GM18951 (cell line): ENCODE measurements at regions not wholly inside any gene's neighbourhood (a gene's known extent, or its start where the extent isn't known, plus 50 kb on each side); places are given as distances from the start of the nearest gene placed in this dataset.

Source experiments
- POLR2A ChIP-seq: IDR thresholded peaks from 4 replicates; pipeline ENCODE4 v1.6.1; 2011; ENCODE audit warnings: mild to moderate bottlenecking; ENCODE audit not compliant: insufficient read length, insufficient read depth; ENCODE audit errors: extremely low read depth
- in situ Hi-C: fragments of 300-500 bp; cut with MboI; formaldehyde crosslinking; loops from one replicate; pipeline ENCODE4 v1.12.0; 2022; ENCODE audit warnings: low sequenced_read_pairs, mixed read lengths, inconsistent platforms; ENCODE audit not compliant: unreplicated experiment

DNA sequence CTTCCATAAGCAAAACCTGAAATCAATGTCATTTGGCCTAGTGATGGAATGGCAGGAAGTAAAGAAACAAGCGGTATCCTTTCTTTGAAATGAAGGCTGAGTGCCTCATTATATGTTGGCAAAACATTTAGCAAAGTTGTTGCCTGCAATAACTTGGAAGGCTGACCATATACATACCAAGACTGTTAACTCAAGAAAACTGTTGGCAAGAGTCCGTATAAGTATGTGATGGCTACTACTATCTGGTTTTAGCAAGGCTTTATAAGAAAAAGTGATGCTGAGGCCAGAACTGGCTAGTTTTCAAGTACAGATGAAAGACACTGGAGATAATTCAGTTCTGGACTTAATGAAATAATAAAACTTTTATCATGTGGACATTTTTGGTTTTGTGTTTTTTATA, 356.2 kb downstream of the ZNF521 start:
- in situ Hi-C loops, result no loop called here

DNA sequence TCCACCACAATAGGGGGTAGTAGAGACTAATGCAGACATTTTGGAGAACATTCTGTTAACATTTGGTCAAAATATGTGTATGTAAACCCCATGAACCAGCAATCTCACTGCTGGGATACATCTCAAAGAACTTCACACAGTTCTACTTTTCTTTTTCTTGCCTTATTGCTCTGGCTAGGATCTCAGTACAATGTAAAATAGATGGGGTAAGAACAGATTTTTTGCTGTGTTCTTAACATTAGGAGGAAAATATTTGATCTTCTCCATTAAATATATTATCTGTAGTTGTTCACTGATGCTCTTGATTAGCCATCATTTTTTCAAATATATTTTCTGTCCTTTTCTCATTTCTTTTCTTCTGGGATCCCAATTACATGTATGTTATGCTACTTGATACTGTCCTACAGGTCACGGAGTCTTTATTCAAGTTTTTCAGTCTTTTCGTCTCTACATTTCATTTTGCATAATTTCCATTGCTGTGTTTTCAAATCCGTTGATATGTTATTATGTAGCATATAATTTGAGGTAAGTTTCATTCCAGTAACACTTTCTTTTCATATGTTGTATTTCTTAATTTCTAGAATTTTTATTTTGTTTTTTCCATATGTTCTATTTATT, 352.2 kb downstream of the ZNF521 start:
- TF ChIP-seq POLR2A, result no peak
- in situ Hi-C loops, result no loop called here

More for the DNA sequence above, 356.2 kb downstream of the ZNF521 start:
- no peak for TF ChIP-seq POLR2A

DNA sequence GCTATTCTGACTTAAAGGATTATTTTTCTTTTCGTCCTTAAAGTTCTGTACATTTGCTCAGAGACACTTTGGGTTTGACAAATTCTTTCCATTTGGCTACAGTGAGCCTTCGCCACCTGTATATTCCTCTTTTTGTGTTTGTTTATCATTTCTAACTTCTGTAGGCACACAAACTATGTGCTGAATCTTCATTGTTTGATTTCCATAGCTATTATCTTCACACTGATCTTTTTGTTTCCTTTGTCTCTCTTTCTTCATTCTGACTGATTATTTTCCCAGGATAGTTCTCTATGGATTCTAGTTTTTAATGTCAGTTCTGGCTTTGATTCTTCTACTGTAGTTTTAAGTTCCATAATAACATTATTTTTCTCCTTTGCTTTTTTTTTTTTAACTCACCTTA, 350.2 kb downstream of the ZNF521 start:
- TF ChIP-seq POLR2A, result no peak
- in situ Hi-C loops, result no loop called here

- in situ Hi-C loops, result no loop called here
- TF ChIP-seq POLR2A, result no peak
These were observed 346.2 kb downstream of the ZNF521 start for GRCh38 chr18:25005541-25006403.

DNA sequence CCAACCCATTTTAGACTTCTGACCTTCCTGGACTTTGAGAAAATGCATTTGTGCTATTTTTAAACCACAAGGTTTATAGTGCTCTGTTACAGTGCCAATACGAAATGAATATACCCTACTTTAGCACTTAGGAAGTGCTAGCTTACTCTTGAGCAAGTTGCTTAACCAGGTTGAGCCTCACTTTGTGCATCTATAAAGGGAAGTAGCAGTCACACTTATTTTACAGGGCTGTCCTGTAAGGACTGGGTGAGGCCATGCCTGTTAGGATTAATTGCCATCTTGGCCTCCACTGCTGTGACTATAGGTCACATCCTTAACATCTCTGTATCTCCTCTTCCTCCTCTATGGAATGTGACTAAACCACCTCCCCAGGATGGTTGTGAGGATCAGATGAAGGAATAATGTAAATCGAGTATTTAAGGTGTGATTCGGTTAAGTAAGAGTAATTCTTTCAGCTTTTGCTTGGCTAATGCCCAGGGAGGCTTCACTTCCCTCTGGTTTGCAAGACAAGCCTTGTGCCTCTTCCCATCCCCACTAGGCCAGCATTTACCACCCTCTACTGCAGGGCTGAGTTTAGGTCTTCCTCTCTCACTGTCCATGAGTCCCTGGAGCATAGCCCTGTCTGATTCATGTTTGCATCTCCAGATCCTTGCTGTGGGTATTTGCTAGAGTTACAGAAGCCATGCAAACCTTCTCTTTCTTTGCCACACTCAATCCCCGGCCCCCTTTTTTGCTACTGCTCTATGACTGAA, 341.2 kb downstream of the ZNF521 start:
- in situ Hi-C loops, result no loop called here
- TF ChIP-seq POLR2A, result no peak
